ENCODE measurements at regions not wholly inside any gene's neighbourhood (a gene's known extent, or its start where the extent isn't known, plus 50 kb on each side); places are given as distances from the start of the nearest gene placed in this dataset.

- no peak for DNase-seq
These were observed 200.5 kb downstream of the TRIM29 start for GRCh38 chr11:119937412-119937811.

- DNase-seq = peak; percentile 59
These were observed 201.5 kb downstream of the TRIM29 start for GRCh38 chr11:119936426-119936825.

- DNase-seq = peak; percentile 74
These were observed 202.5 kb downstream of the TRIM29 start for GRCh38 chr11:119935349-119935925.

GRCh38 chr11:119934866-119935265 lies 203.0 kb downstream of the TRIM29 start:
- DNase-seq = no peak

- no peak for DNase-seq
These were observed 203.6 kb downstream of the TRIM29 start for GRCh38 chr11:119934267-119934666.

- no peak for DNase-seq
These were observed 204.3 kb downstream of the TRIM29 start for GRCh38 chr11:119933584-119933983.

- DNase-seq = peak; percentile 76
These were observed 204.0 kb upstream of the NECTIN1 start for GRCh38 chr11:119932828-119933562.

- no peak for DNase-seq
These were observed 199.0 kb upstream of the NECTIN1 start for GRCh38 chr11:119928047-119928446.

GRCh38 chr11:119924017-119924416 lies 195.0 kb upstream of the NECTIN1 start:
- DNase-seq = no peak

GRCh38 chr11:119921571-119921970 lies 192.6 kb upstream of the NECTIN1 start:
- DNase-seq = no peak

GRCh38 chr11:119920666-119921387 lies 191.8 kb upstream of the NECTIN1 start:
- DNase-seq = no peak

GRCh38 chr11:119919656-119920055 lies 190.7 kb upstream of the NECTIN1 start:
- DNase-seq = no peak

GRCh38 chr11:119918347-119918746 lies 189.3 kb upstream of the NECTIN1 start:
- no peak for DNase-seq

GRCh38 chr11:119916568-119916967 lies 187.6 kb upstream of the NECTIN1 start:
- no peak for DNase-seq

- DNase-seq = peak; percentile 40
These were observed 183.2 kb upstream of the NECTIN1 start for GRCh38 chr11:119912229-119912628.

- no peak for DNase-seq
These were observed 181.7 kb upstream of the NECTIN1 start for GRCh38 chr11:119910650-119911049.

GRCh38 chr11:119910051-119910450 lies 181.1 kb upstream of the NECTIN1 start:
- DNase-seq = no peak

GRCh38 chr11:119909495-119909894 lies 180.5 kb upstream of the NECTIN1 start:
- no peak for DNase-seq

- DNase-seq = no peak
These were observed 180.1 kb upstream of the NECTIN1 start for GRCh38 chr11:119909077-119909476.

- no peak for DNase-seq
These were observed 179.5 kb upstream of the NECTIN1 start for GRCh38 chr11:119908573-119908904.

GRCh38 chr11:119907878-119908572 lies 179.0 kb upstream of the NECTIN1 start:
- no peak for DNase-seq

- DNase-seq = no peak
These were observed 178.3 kb upstream of the NECTIN1 start for GRCh38 chr11:119907122-119907851.

Measured in tongue (tissue), 1 donor.